ENCODE measurements at regions not wholly inside any gene's neighbourhood (a gene's known extent, or its start where the extent isn't known, plus 50 kb on each side); places are given as distances from the start of the nearest gene placed in this dataset.
"Not testable (repeated sequence)": the region's sequence is repeated elsewhere in the genome, so short reads cannot be mapped to it uniquely, and the experiment has no call there.

GRCh38 chr1:74857676-74858075 is 124.7 kb downstream of the TYW3 start:
- no peak for ATAC-seq
- H3K4me3 ChIP-seq = no peak overlapping the region

GRCh38 chr1:74858136-74858535 is 125.2 kb downstream of the TYW3 start:
- H3K36me3 ChIP-seq = no peaks in the 10 kb centered on the region
- no peak for TF ChIP-seq CTCF (IDR thresholded peaks at IDR 0.05)
- H3K27ac ChIP-seq = no peak overlapping the region
- H3K4me3 ChIP-seq = no peak overlapping the region
- no peaks in the 10 kb centered on the region for H3K27me3 ChIP-seq
- ATAC-seq (no peak), DNase-seq (no peak)
- H3K4me1 ChIP-seq = no peaks in the 10 kb centered on the region
- intact Hi-C loops (cut with DNase I) = no loop called here
- no peaks in the 10 kb centered on the region for H3K9me3 ChIP-seq

More at GRCh38 chr1:74857676-74858075, 124.7 kb downstream of the TYW3 start:
- H3K9me3 ChIP-seq = no peaks in the 10 kb centered on the region
- TF ChIP-seq CTCF (IDR thresholded peaks at IDR 0.05) = no peak
- H3K27me3 ChIP-seq = no peaks in the 10 kb centered on the region
- no peaks in the 10 kb centered on the region for H3K4me1 ChIP-seq
- H3K36me3 ChIP-seq = no peaks in the 10 kb centered on the region
- DNase-seq = no peak
- intact Hi-C loops (cut with DNase I) = no loop called here
- H3K27ac ChIP-seq = no peak overlapping the region

- Histone ChIP-seq H3K9me3 (no peaks in the 10 kb centered on the region), H3K4me3 (no peak overlapping the region), H3K4me1 (no peaks in the 10 kb centered on the region), H3K27ac (no peak overlapping the region), H3K27me3 (no peaks in the 10 kb centered on the region), H3K36me3 (no peaks in the 10 kb centered on the region)
- intact Hi-C loops (cut with DNase I) = no loop called here
- DNase-seq (no peak), ATAC-seq (no peak)
- TF ChIP-seq CTCF (IDR thresholded peaks at IDR 0.05) = no peak
These were observed 128.9 kb downstream of the TYW3 start for GRCh38 chr1:74861867-74862266.

GRCh38 chr1:74869702-74870101 is 136.8 kb downstream of the TYW3 start:
- no peak overlapping the region for H3K27ac ChIP-seq
- no peak for TF ChIP-seq CTCF (IDR thresholded peaks at IDR 0.05)
- intact Hi-C loops (cut with DNase I) = no loop called here
- DNase-seq = no peak
- H3K4me3 ChIP-seq = no peak overlapping the region
- peaks cover 9% of the 10 kb centered on the region for H3K9me3 ChIP-seq
- ATAC-seq = no peak
- no peaks in the 10 kb centered on the region for H3K27me3 ChIP-seq
- no peaks in the 10 kb centered on the region for H3K4me1 ChIP-seq
- H3K36me3 ChIP-seq = no peaks in the 10 kb centered on the region

GRCh38 chr1:74877366-74877765 is 144.4 kb downstream of the TYW3 start:
- H3K27me3 ChIP-seq; H3K4me1 ChIP-seq; H3K4me3 ChIP-seq; intact Hi-C loops (cut with DNase I); H3K9me3 ChIP-seq; H3K27ac ChIP-seq; H3K36me3 ChIP-seq; ATAC-seq: not testable (repeated sequence)
- peak; percentile 48 for DNase-seq

GRCh38 chr1:74895411-74895810 is 162.5 kb downstream of the TYW3 start:
- intact Hi-C loops (cut with DNase I) = no loop called here
- DNase-seq = no peak
- H3K9me3 ChIP-seq = no peaks in the 10 kb centered on the region
- no peaks in the 10 kb centered on the region for H3K36me3 ChIP-seq
- no peaks in the 10 kb centered on the region for H3K27me3 ChIP-seq
- H3K4me1 ChIP-seq = no peaks in the 10 kb centered on the region
- no peak overlapping the region for H3K4me3 ChIP-seq
- no peak for TF ChIP-seq CTCF (IDR thresholded peaks at IDR 0.05)
- no peak for ATAC-seq
- no peak overlapping the region for H3K27ac ChIP-seq
